ENCODE measurements at regions not wholly inside any gene's neighbourhood (a gene's known extent, or its start where the extent isn't known, plus 50 kb on each side); places are given as distances from the start of the nearest gene placed in this dataset.

DNA sequence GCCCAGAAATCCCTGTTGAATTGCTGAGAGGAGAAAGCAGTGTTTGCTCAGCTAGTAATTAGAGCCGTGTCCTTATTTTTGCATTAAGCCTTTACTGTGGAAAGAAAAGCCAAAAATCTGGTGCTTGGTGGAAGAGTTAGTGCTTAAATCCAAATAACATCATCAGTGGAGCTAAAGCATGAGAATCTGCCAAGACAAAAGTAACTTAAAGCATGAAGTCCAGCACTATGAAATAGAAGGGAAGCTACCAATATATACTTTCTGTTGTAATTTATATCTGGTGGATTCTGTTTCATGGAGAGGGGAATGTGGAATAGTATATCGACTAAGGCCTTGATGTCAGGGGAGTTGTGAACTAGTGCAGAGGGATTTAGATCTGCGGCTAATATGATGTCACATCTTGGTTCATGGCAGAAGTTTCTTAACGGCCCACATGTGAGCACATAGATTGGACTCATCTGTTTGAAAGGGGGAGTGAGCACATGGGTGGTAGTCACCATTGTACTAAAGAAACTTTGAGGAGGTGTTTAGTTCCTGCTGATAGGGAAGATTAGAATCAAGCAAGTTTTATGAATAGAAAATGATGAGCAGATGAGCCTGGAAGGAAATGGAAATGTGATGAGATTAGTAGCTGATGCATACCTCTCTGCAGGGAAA lies 224.4 kb upstream of the MTNR1B start:
- no peaks in the 10 kb centered on the region for H3K4me1 Mint-ChIP-seq (ENCODE audit: insufficient read depth, unreplicated experiment)
- H3K27ac Mint-ChIP-seq (ENCODE audit: low read depth, unreplicated experiment): no peak overlapping the region
- TF ChIP-seq, protein P1, sequence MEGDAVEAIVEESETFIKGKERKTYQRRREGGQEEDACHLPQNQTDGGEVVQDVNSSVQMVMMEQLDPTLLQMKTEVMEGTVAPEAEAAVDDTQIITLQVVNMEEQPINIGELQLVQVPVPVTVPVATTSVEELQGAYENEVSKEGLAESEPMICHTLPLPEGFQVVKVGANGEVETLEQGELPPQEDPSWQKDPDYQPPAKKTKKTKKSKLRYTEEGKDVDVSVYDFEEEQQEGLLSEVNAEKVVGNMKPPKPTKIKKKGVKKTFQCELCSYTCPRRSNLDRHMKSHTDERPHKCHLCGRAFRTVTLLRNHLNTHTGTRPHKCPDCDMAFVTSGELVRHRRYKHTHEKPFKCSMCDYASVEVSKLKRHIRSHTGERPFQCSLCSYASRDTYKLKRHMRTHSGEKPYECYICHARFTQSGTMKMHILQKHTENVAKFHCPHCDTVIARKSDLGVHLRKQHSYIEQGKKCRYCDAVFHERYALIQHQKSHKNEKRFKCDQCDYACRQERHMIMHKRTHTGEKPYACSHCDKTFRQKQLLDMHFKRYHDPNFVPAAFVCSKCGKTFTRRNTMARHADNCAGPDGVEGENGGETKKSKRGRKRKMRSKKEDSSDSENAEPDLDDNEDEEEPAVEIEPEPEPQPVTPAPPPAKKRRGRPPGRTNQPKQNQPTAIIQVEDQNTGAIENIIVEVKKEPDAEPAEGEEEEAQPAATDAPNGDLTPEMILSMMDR (IDR thresholded peaks at IDR 0.05; ENCODE audit: unreplicated experiment): no peak
- ChIA-PET CTCF (interaction anchor here (0.7 kb wide), 2 partner anchors 13 to 70 kb away, joined by 4 read pairs; no protein-coding TSS in a partner anchor), POLR2A (interaction anchor here (1.1 kb wide), 1 partner anchor 37 kb away, joined by 3 read pairs; no protein-coding TSS in a partner anchor)
- no peaks in the 10 kb centered on the region for H3K27me3 Mint-ChIP-seq (ENCODE audit: insufficient read depth, unreplicated experiment)
- intact Hi-C loops (cut with micrococcal nuclease): no loop called here
- no peaks in the 10 kb centered on the region for H3K9me3 Mint-ChIP-seq (ENCODE audit: unreplicated experiment)
- no peaks in the 10 kb centered on the region for H3K36me3 Mint-ChIP-seq (ENCODE audit: insufficient read depth, unreplicated experiment)
- no TSS peak for BruUV-seq (replicated peaks)
- no peak overlapping the region for H3K4me3 Mint-ChIP-seq (ENCODE audit: unreplicated experiment)
- DNase-seq (ENCODE audit: unreplicated experiment): no peak

DNA sequence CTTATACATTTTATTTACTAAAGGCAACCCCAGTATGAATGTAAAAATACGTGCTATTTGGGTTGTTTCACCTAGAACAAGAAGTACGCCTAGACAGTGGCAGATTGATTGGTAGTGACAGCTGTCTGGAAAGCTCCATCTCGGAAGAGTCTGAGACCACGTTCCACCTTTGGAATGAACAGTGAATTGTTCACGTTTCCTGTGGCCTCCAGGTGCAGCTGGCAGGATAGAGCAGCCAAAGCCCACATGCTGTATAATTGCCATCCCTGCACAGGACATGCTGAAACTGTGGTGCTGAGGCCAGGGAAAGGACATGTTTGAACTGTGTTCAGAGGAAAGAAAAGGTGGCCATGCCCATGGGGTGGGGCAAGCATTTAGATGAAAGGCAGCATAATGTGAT lies 218.7 kb upstream of the MTNR1B start:
- Mint-ChIP-seq H3K36me3 (ENCODE audit: insufficient read depth, unreplicated experiment) (no peaks in the 10 kb centered on the region), H3K4me3 (ENCODE audit: unreplicated experiment) (no peak overlapping the region), H3K4me1 (ENCODE audit: insufficient read depth, unreplicated experiment) (no peaks in the 10 kb centered on the region), H3K27me3 (ENCODE audit: insufficient read depth, unreplicated experiment) (no peaks in the 10 kb centered on the region), H3K9me3 (ENCODE audit: unreplicated experiment) (no peaks in the 10 kb centered on the region), H3K27ac (ENCODE audit: low read depth, unreplicated experiment) (no peak overlapping the region)
- intact Hi-C loops (cut with micrococcal nuclease): no loop called here
- BruUV-seq (replicated peaks): no TSS peak
- no peak for DNase-seq (ENCODE audit: unreplicated experiment)
- TF ChIP-seq, protein P1 (IDR thresholded peaks at IDR 0.05; ENCODE audit: unreplicated experiment): no peak
- POLR2A ChIA-PET: no interaction called here
- CTCF ChIA-PET: interaction anchor here (0.6 kb wide), 1 partner anchor 1474 kb away, joined by 3 read pairs; no protein-coding TSS in a partner anchor

DNA sequence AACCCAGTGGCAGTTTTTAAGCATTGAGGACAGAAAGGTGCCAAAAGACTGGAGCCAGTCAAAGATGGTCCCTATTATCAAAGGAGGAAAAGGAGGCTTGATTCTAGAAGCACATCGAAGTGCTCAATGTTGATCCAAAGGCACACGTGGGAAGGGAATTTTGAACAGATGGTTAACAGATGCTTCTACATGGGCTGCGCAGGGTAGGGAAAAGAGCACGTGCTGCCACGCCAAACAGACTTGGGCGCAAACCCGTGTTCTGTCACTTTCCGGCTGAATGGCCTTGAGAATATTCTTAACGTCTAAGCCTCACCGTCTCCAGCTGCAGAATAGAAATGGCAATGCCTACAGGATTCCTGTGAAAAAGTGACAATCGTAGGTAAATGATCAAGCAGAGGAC lies 217.9 kb upstream of the MTNR1B start:
- intact Hi-C loops (cut with micrococcal nuclease): no loop called here
- POLR2A ChIA-PET: no interaction called here
- Mint-ChIP-seq H3K27ac (ENCODE audit: low read depth, unreplicated experiment) (no peak overlapping the region), H3K9me3 (ENCODE audit: unreplicated experiment) (no peaks in the 10 kb centered on the region), H3K36me3 (ENCODE audit: insufficient read depth, unreplicated experiment) (no peaks in the 10 kb centered on the region), H3K4me3 (ENCODE audit: unreplicated experiment) (no peak overlapping the region), H3K27me3 (ENCODE audit: insufficient read depth, unreplicated experiment) (no peaks in the 10 kb centered on the region), H3K4me1 (ENCODE audit: insufficient read depth, unreplicated experiment) (no peaks in the 10 kb centered on the region)
- TF ChIP-seq, protein P1 (IDR thresholded peaks at IDR 0.05; ENCODE audit: unreplicated experiment): no peak
- BruUV-seq (replicated peaks): no TSS peak
- CTCF ChIA-PET: no interaction called here
- DNase-seq (ENCODE audit: unreplicated experiment): no peak

DNA sequence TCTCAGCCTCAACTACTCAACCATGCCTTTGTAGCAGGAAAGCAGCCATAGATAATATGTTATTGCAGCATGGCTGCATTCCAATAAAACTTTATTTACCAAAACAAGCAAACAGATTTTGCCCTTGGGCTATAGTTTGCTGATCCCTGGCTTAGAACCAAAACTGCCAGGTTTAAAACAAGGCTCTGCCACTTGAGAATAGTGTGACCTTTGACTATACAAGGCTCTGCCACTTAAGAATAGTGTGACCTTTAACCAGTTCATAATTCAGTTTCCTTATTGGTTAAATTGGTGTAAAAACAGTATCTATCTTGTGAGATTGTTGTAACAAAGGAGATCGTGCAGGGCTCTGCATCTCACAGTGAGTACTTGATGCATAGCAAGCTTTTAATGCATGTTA lies 217.3 kb upstream of the MTNR1B start:
- no peaks in the 10 kb centered on the region for H3K27me3 Mint-ChIP-seq (ENCODE audit: insufficient read depth, unreplicated experiment)
- no peaks in the 10 kb centered on the region for H3K4me1 Mint-ChIP-seq (ENCODE audit: insufficient read depth, unreplicated experiment)
- H3K36me3 Mint-ChIP-seq (ENCODE audit: insufficient read depth, unreplicated experiment): no peaks in the 10 kb centered on the region
- TF ChIP-seq, protein P1 (IDR thresholded peaks at IDR 0.05; ENCODE audit: unreplicated experiment): no peak
- POLR2A ChIA-PET: no interaction called here
- no peak for DNase-seq (ENCODE audit: unreplicated experiment)
- no peaks in the 10 kb centered on the region for H3K9me3 Mint-ChIP-seq (ENCODE audit: unreplicated experiment)
- no peak overlapping the region for H3K27ac Mint-ChIP-seq (ENCODE audit: low read depth, unreplicated experiment)
- no peak overlapping the region for H3K4me3 Mint-ChIP-seq (ENCODE audit: unreplicated experiment)
- intact Hi-C loops (cut with micrococcal nuclease): no loop called here
- no TSS peak for BruUV-seq (replicated peaks)
- CTCF ChIA-PET: interaction anchor here (0.6 kb wide), 1 partner anchor 23 kb away, joined by 3 read pairs; no protein-coding TSS in a partner anchor
